ENCODE measurements at regions not wholly inside any gene's neighbourhood (a gene's known extent, or its start where the extent isn't known, plus 50 kb on each side); places are given as distances from the start of the nearest gene placed in this dataset.

GRCh38 chr6:80548532-80548931, 442.1 kb downstream of the BCKDHB start:
- TF ChIP-seq CTCF (IDR thresholded peaks at IDR 0.05) = no peak
- Histone ChIP-seq H3K4me1 (ENCODE audit: control insufficient read depth in 1 of 2, insufficient read depth in 1 of 2, low read depth in 1 of 2, low read length in 1 of 2) (no peaks in the 10 kb centered on the region), H3K27me3 (no peaks in the 10 kb centered on the region), H3K36me3 (no peaks in the 10 kb centered on the region), H3K9me3 (no peaks in the 10 kb centered on the region), H3K4me3 (ENCODE audit: low read depth in 1 of 2, low read length in 1 of 2) (no peak overlapping the region), H3K27ac (no peak overlapping the region)

- no peaks in the 10 kb centered on the region for H3K36me3 ChIP-seq
- H3K9me3 ChIP-seq = no peaks in the 10 kb centered on the region
- H3K4me1 ChIP-seq (ENCODE audit: control insufficient read depth in 1 of 2, insufficient read depth in 1 of 2, low read depth in 1 of 2, low read length in 1 of 2) = no peaks in the 10 kb centered on the region
- no peak for TF ChIP-seq CTCF (IDR thresholded peaks at IDR 0.05)
- no peaks in the 10 kb centered on the region for H3K27me3 ChIP-seq
- no peak overlapping the region for H3K4me3 ChIP-seq (ENCODE audit: low read depth in 1 of 2, low read length in 1 of 2)
- H3K27ac ChIP-seq = no peak overlapping the region
Observed at GRCh38 chr6:80547827-80548226, 441.4 kb downstream of the BCKDHB start.

GRCh38 chr6:80544976-80545722, 438.7 kb downstream of the BCKDHB start:
- no peaks in the 10 kb centered on the region for H3K9me3 ChIP-seq
- H3K27ac ChIP-seq = no peak overlapping the region
- no peaks in the 10 kb centered on the region for H3K36me3 ChIP-seq
- H3K4me1 ChIP-seq (ENCODE audit: control insufficient read depth in 1 of 2, insufficient read depth in 1 of 2, low read depth in 1 of 2, low read length in 1 of 2) = no peaks in the 10 kb centered on the region
- no peaks in the 10 kb centered on the region for H3K27me3 ChIP-seq
- H3K4me3 ChIP-seq (ENCODE audit: low read depth in 1 of 2, low read length in 1 of 2) = no peak overlapping the region
- no peak for TF ChIP-seq CTCF (IDR thresholded peaks at IDR 0.05)

- H3K4me3 ChIP-seq (ENCODE audit: low read depth in 1 of 2, low read length in 1 of 2) = no peak overlapping the region
- H3K9me3 ChIP-seq = no peaks in the 10 kb centered on the region
- no peaks in the 10 kb centered on the region for H3K4me1 ChIP-seq (ENCODE audit: control insufficient read depth in 1 of 2, insufficient read depth in 1 of 2, low read depth in 1 of 2, low read length in 1 of 2)
- no peak overlapping the region for H3K27ac ChIP-seq
- H3K27me3 ChIP-seq = no peaks in the 10 kb centered on the region
- TF ChIP-seq CTCF (IDR thresholded peaks at IDR 0.05) = no peak
- no peaks in the 10 kb centered on the region for H3K36me3 ChIP-seq
Observed at GRCh38 chr6:80544555-80544954, 438.1 kb downstream of the BCKDHB start.

GRCh38 chr6:80543598-80544222, 437.2 kb downstream of the BCKDHB start:
- H3K9me3 ChIP-seq = no peaks in the 10 kb centered on the region
- no peak overlapping the region for H3K27ac ChIP-seq
- no peaks in the 10 kb centered on the region for H3K27me3 ChIP-seq
- no peaks in the 10 kb centered on the region for H3K4me1 ChIP-seq (ENCODE audit: control insufficient read depth in 1 of 2, insufficient read depth in 1 of 2, low read depth in 1 of 2, low read length in 1 of 2)
- no peak overlapping the region for H3K4me3 ChIP-seq (ENCODE audit: low read depth in 1 of 2, low read length in 1 of 2)
- no peak for TF ChIP-seq CTCF (IDR thresholded peaks at IDR 0.05)
- no peaks in the 10 kb centered on the region for H3K36me3 ChIP-seq

Data from neutrophil (primary cell).